Peyer's patch (tissue), 4 donors: ENCODE measurements at regions not wholly inside any gene's neighbourhood (a gene's known extent, or its start where the extent isn't known, plus 50 kb on each side); places are given as distances from the start of the nearest gene placed in this dataset.

Experiments
- CTCF ChIP-seq, 6 experiments: fragments of 450-650 bp in 4 of 6; fragments of 200-600 bp in 2 of 6; sonication (generic) in 1 of 6; IDR thresholded peaks; one replicate each; pipeline ENCODE4 v1.5.1; 2017 to 2019; ENCODE audit warnings: antibody characterized with exemption in 6 of 6, mild to moderate bottlenecking in 3 of 6, moderate library complexity in 1 of 6
- POLR2A ChIP-seq, 2 donors: fragments of 450-650 bp; IDR thresholded peaks; one replicate each; pipeline ENCODE4 v1.5.1; 2017; ENCODE audit warnings: antibody characterized with exemption in 2 of 2, mild to moderate bottlenecking in 2 of 2, moderate library complexity in 2 of 2

DNA sequence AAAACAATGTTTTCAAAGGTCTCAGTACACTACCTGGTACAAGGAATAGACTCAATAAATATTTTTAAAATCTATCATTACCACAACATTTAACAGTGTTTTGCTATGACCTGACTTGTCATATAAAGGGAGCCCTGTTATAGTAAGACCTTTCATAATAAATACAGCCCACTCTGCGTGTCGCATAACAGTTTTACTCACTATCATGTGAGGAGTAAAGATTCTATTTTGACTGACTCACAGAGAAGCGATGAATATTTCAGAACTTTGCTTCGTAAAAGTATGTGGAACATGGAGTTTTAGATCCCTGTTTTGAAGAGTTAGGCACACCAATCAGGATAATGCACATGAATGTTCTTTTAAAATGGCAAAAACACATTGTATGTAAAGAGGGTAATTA lies 531.2 kb downstream of the KCNA4 start:
- TF ChIP-seq POLR2A (IDR thresholded peaks at IDR 0.05) (no peak), CTCF (IDR thresholded peaks at IDR 0.05) (no peak)
